ENCODE measurements at regions not wholly inside any gene's neighbourhood (a gene's known extent, or its start where the extent isn't known, plus 50 kb on each side); places are given as distances from the start of the nearest gene placed in this dataset.

DNA sequence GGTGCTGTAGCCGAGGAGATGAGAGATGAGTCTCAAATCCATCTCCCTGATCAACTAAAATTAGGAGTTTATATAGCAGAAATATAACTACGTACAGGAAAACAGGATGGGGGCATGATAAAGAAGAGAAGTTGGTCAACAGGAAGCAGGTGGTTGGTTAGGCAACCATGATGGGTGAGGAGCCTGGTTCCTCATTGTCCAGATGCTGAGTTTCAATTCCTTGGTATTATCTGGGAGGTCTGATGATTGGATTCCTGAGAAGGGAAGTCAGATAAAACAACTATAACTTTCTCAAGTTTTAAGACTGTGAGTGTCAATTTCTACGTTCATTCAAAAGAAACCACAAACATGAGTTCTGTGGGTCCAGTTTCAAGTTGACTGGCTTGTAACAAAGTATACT is 323.9 kb downstream of the MTRR start:
- no peak overlapping the region for H3K27ac Mint-ChIP-seq
- ChIA-PET POLR2A (no interaction called here), CTCF (no interaction called here)
- H3K4me1 Mint-ChIP-seq = no peaks in the 10 kb centered on the region
- Histone ChIP-seq H3K36me3 (ENCODE audit: control insufficient read depth in 2 of 2, extremely low read depth in 1 of 2, insufficient read depth in 1 of 2, low read length in 1 of 2) (no peaks in the 10 kb centered on the region), H3K9me3 (no peaks in the 10 kb centered on the region), H3K27me3 (replicated peaks in 1 of 2; ENCODE audit: control insufficient read depth in 2 of 2, extremely low read depth in 1 of 2, insufficient read depth in 2 of 2, low read length in 1 of 2) (no peaks in the 10 kb centered on the region), H3K4me1 (ENCODE audit: control insufficient read depth in 1 of 2, extremely low read depth in 1 of 2, insufficient read depth in 2 of 2, low read length in 2 of 2) (no peaks in the 10 kb centered on the region), H3K4me3 (ENCODE audit: control insufficient read depth in 1 of 2, extremely low read depth in 1 of 2, low read length in 1 of 2) (no peak overlapping the region), H3K27ac (ENCODE audit: low read length) (no peak overlapping the region)
- no CpG with 5 or more reads among the region's 3 CpGs for WGBS (ENCODE audit: insufficient coverage)
- no peaks in the 10 kb centered on the region for H3K27me3 Mint-ChIP-seq
- peaks cover 4 to 10% (median 9%) of the 10 kb centered on the region in 3 donors for H3K9me3 Mint-ChIP-seq
- DNase-seq (no peak), ATAC-seq (replicated peaks in 1 of 4) (no peak)
- H3K36me3 Mint-ChIP-seq = no peaks in the 10 kb centered on the region
- no peak overlapping the region for H3K4me3 Mint-ChIP-seq

DNA sequence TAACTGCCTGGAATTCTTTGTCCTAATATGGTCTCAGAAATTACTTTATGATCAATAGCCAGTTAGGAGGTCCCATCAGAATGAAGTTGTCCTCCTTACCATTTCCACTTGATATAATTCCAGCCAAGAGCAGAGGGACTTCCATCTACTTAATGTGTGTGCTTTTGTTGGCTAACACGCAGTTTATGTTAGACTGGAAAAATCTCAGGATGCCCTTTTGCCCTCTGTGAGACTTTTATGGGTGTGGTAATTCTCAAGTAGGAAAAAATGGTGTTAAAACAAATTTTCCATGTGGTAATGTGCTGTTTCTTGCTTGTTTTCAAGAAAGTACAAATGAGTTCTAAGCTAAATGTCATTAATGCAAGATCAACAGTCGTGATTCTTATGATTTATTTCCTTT is 327.1 kb downstream of the MTRR start:
- H3K27ac ChIP-seq (ENCODE audit: low read length) = no peak overlapping the region
- ATAC-seq (replicated peaks in 1 of 4) = no peak
- ChIA-PET CTCF (no interaction called here), POLR2A (no interaction called here)
- no peak overlapping the region for H3K4me3 Mint-ChIP-seq
- no peaks in the 10 kb centered on the region for H3K9me3 ChIP-seq
- peaks cover 9 to 10% (median 10%) of the 10 kb centered on the region in 3 donors for H3K9me3 Mint-ChIP-seq
- H3K4me1 Mint-ChIP-seq = no peaks in the 10 kb centered on the region
- no peaks in the 10 kb centered on the region for H3K4me1 ChIP-seq (ENCODE audit: control insufficient read depth in 1 of 2, extremely low read depth in 1 of 2, insufficient read depth in 2 of 2, low read length in 2 of 2)
- no peak overlapping the region for H3K27ac Mint-ChIP-seq
- no peaks in the 10 kb centered on the region for H3K36me3 Mint-ChIP-seq
- H3K27me3 Mint-ChIP-seq = no peaks in the 10 kb centered on the region
- DNase-seq = no peak
- H3K4me3 ChIP-seq (ENCODE audit: control insufficient read depth in 1 of 2, extremely low read depth in 1 of 2, low read length in 1 of 2) = no peak overlapping the region
- no peaks in the 10 kb centered on the region for H3K36me3 ChIP-seq (ENCODE audit: control insufficient read depth in 2 of 2, extremely low read depth in 1 of 2, insufficient read depth in 1 of 2, low read length in 1 of 2)
- no peaks in the 10 kb centered on the region for H3K27me3 ChIP-seq (replicated peaks in 1 of 2; ENCODE audit: control insufficient read depth in 2 of 2, extremely low read depth in 1 of 2, insufficient read depth in 2 of 2, low read length in 1 of 2)
- WGBS (ENCODE audit: insufficient coverage) = no CpG with 5 or more reads among the region's 2 CpGs

DNA sequence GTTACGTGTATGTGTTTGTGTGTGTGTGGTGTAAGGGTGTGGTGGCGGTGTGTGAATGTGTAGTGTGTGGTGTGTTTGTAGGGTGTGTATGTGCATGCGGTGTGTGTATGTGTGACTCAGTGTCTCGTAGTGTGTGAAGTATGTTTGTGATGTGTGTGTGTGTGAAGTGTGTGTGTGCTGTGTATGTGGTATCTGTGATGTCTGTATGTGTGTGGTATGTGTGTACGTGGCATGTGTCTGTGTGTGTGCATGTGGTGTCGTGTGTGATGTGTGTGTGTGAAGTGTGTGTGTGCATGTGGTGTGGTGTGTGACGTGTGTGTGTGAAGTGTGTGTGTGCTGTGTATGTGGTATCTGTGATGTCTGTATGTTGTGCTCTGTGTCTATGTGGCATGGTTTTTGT is 339.4 kb downstream of the MTRR start:
- Mint-ChIP-seq H3K27ac (no peak overlapping the region), H3K4me1 (no peaks in the 10 kb centered on the region), H3K27me3 (no peaks in the 10 kb centered on the region), H3K9me3 (peaks cover 8 to 13% (median 11%) of the 10 kb centered on the region in 3 donors), H3K36me3 (no peaks in the 10 kb centered on the region), H3K4me3 (no peak overlapping the region)
- ChIA-PET POLR2A (no interaction called here), CTCF (no interaction called here)
- H3K4me3 ChIP-seq (ENCODE audit: control insufficient read depth in 1 of 2, extremely low read depth in 1 of 2, low read length in 1 of 2) = no peak overlapping the region
- no peak overlapping the region for H3K27ac ChIP-seq (ENCODE audit: low read length)
- WGBS (ENCODE audit: insufficient coverage) = 92% methylated on average over 7 of the region's 7 CpGs
- no peaks in the 10 kb centered on the region for H3K4me1 ChIP-seq (ENCODE audit: control insufficient read depth in 1 of 2, extremely low read depth in 1 of 2, insufficient read depth in 2 of 2, low read length in 2 of 2)
- no peaks in the 10 kb centered on the region for H3K9me3 ChIP-seq
- ATAC-seq (replicated peaks in 1 of 4) (no peak), DNase-seq (no peak)
- H3K36me3 ChIP-seq (ENCODE audit: control insufficient read depth in 2 of 2, extremely low read depth in 1 of 2, insufficient read depth in 1 of 2, low read length in 1 of 2) = no peaks in the 10 kb centered on the region
- H3K27me3 ChIP-seq (replicated peaks in 1 of 2; ENCODE audit: control insufficient read depth in 2 of 2, extremely low read depth in 1 of 2, insufficient read depth in 2 of 2, low read length in 1 of 2) = no peaks in the 10 kb centered on the region

DNA sequence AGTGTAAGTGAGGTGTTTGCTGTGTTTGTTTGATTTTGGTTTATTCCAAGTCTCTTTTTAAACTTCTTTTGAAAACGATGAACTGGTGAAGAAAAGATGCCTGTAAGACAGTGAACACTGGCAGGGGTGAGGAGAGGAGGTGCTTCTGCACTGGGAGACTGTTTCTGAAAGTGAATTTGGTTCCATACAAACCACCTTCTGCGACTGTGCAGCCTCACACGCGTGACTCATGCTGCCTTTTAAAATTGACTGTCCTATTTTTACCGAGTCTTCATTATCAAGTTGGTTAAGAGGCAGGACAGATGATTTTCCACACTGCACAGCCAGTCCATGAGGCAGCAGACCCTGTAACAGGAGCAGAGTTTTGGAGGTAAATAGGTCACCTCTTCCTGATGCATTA is 340.6 kb downstream of the MTRR start:
- Histone ChIP-seq H3K4me1 (ENCODE audit: control insufficient read depth in 1 of 2, extremely low read depth in 1 of 2, insufficient read depth in 2 of 2, low read length in 2 of 2) (no peaks in the 10 kb centered on the region), H3K9me3 (no peaks in the 10 kb centered on the region), H3K27me3 (replicated peaks in 1 of 2; ENCODE audit: control insufficient read depth in 2 of 2, extremely low read depth in 1 of 2, insufficient read depth in 2 of 2, low read length in 1 of 2) (no peaks in the 10 kb centered on the region), H3K27ac (ENCODE audit: low read length) (no peak overlapping the region), H3K4me3 (ENCODE audit: control insufficient read depth in 1 of 2, extremely low read depth in 1 of 2, low read length in 1 of 2) (no peak overlapping the region), H3K36me3 (ENCODE audit: control insufficient read depth in 2 of 2, extremely low read depth in 1 of 2, insufficient read depth in 1 of 2, low read length in 1 of 2) (no peaks in the 10 kb centered on the region)
- H3K36me3 Mint-ChIP-seq = no peaks in the 10 kb centered on the region
- ChIA-PET POLR2A (no interaction called here), CTCF (no interaction called here)
- ATAC-seq (replicated peaks in 1 of 4) (no peak), DNase-seq (no peak)
- WGBS (ENCODE audit: insufficient coverage) = 85% methylated on average over 5 of the region's 5 CpGs
- no peak overlapping the region for H3K27ac Mint-ChIP-seq
- no peaks in the 10 kb centered on the region for H3K4me1 Mint-ChIP-seq
- H3K27me3 Mint-ChIP-seq = no peaks in the 10 kb centered on the region
- H3K9me3 Mint-ChIP-seq = peaks cover 0 to 5% (median 3%) of the 10 kb centered on the region in 3 donors
- no peak overlapping the region for H3K4me3 Mint-ChIP-seq

DNA sequence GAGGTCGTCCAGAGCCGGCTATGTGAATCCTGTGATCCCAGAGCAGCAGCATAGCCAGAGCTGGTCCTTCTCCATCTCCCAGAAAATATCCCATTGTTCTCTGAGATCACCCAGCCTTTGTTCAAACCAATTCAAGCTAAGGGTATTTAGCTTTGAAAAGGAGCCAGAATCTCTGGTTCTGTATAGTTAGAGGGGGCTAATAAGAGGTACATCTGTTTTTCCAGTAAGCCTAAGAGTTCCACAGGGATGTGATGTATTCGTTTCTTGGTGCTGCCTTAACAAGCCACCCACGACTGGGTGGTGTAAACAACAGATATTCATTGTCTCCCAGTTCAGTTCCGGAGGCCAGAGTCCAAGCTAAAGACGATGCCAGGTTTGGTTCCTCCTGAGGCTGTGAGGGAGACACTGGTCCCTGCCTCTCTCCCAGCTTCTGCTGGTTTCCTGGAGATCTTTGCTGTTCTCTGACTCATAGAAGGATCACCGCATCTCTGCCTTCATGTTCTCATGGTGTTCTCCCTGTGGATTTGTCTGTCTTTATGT is 344.8 kb downstream of the MTRR start:
- no peak overlapping the region for H3K27ac ChIP-seq (ENCODE audit: low read length)
- Mint-ChIP-seq H3K36me3 (no peaks in the 10 kb centered on the region), H3K27me3 (no peaks in the 10 kb centered on the region), H3K4me3 (no peak overlapping the region), H3K9me3 (peaks cover 0 to 2% (median 0%) of the 10 kb centered on the region in 3 donors), H3K4me1 (no peaks in the 10 kb centered on the region), H3K27ac (no peak overlapping the region)
- 45% methylated on average over 5 of the region's 7 CpGs for WGBS (ENCODE audit: insufficient coverage)
- DNase-seq (no peak), ATAC-seq (replicated peaks in 1 of 4) (no peak)
- no peaks in the 10 kb centered on the region for H3K9me3 ChIP-seq
- CTCF ChIA-PET = interaction anchor here in 1 of 2 donors (0.6 kb wide), 1 partner anchor 1283 kb away, joined by 3 read pairs; no protein-coding TSS in a partner anchor
- H3K27me3 ChIP-seq (replicated peaks in 1 of 2; ENCODE audit: control insufficient read depth in 2 of 2, extremely low read depth in 1 of 2, insufficient read depth in 2 of 2, low read length in 1 of 2) = no peaks in the 10 kb centered on the region
- POLR2A ChIA-PET = no interaction called here
- H3K4me3 ChIP-seq (ENCODE audit: control insufficient read depth in 1 of 2, extremely low read depth in 1 of 2, low read length in 1 of 2) = no peak overlapping the region
- no peaks in the 10 kb centered on the region for H3K36me3 ChIP-seq (ENCODE audit: control insufficient read depth in 2 of 2, extremely low read depth in 1 of 2, insufficient read depth in 1 of 2, low read length in 1 of 2)
- H3K4me1 ChIP-seq (ENCODE audit: control insufficient read depth in 1 of 2, extremely low read depth in 1 of 2, insufficient read depth in 2 of 2, low read length in 2 of 2) = no peaks in the 10 kb centered on the region

DNA sequence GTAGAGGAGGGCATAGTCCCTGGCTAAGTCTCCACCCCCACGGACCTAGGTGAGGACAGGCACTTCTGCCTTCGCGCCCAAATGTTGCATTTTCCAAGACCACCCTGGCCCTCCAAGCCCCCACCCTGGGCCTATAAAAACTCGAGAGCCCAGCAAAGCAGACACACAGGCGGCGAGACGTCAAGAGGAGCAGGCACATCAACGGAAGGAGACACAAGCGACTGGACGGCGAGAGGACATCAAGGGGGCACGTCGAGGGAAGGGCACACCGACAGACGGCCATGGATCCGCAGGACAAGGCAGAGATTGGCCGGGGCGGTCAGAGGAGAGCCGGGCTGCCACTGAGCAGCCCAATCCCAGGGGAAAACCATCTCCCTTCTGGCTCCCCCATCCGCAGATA is 348.0 kb downstream of the MTRR start:
- Histone ChIP-seq H3K4me3 (ENCODE audit: control insufficient read depth in 1 of 2, extremely low read depth in 1 of 2, low read length in 1 of 2) (no peak overlapping the region), H3K9me3 (no peaks in the 10 kb centered on the region), H3K4me1 (ENCODE audit: control insufficient read depth in 1 of 2, extremely low read depth in 1 of 2, insufficient read depth in 2 of 2, low read length in 2 of 2) (no peaks in the 10 kb centered on the region), H3K36me3 (ENCODE audit: control insufficient read depth in 2 of 2, extremely low read depth in 1 of 2, insufficient read depth in 1 of 2, low read length in 1 of 2) (no peaks in the 10 kb centered on the region), H3K27me3 (replicated peaks in 1 of 2; ENCODE audit: control insufficient read depth in 2 of 2, extremely low read depth in 1 of 2, insufficient read depth in 2 of 2, low read length in 1 of 2) (peaks cover 0 to 3% of the 10 kb centered on the region in 2 experiments), H3K27ac (ENCODE audit: low read length) (no peak overlapping the region)
- Mint-ChIP-seq H3K27ac (no peak overlapping the region), H3K4me3 (no peak overlapping the region), H3K4me1 (no peaks in the 10 kb centered on the region), H3K9me3 (peaks cover 2 to 10% (median 5%) of the 10 kb centered on the region in 3 donors), H3K36me3 (no peaks in the 10 kb centered on the region), H3K27me3 (no peaks in the 10 kb centered on the region)
- ChIA-PET CTCF (no interaction called here), POLR2A (no interaction called here)
- DNase-seq = no peak
- no peak for ATAC-seq (replicated peaks in 1 of 4)
- WGBS (ENCODE audit: insufficient coverage) = 92% methylated on average over 14 of the region's 20 CpGs

DNA sequence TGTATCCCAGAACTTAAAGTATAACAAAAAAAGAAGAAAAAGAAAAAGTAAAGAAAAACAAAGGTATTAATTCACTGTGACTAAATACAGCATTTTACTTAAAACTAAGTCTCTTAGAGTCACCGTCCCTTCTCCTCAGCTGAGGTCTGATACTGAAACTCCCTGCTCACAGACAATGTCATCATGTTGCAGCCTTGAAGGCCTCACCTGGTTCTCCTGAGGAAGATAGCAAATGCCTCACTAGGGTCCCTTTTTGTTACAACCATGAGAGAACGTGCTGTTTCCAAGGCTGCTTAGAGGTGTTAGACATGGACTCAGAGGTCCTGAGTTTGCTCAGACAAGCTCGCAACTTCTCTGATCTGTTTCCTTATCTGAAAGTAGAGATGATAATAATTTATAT is 357.2 kb downstream of the MTRR start:
- Mint-ChIP-seq H3K27me3 (no peaks in the 10 kb centered on the region), H3K36me3 (no peaks in the 10 kb centered on the region), H3K9me3 (peaks cover 17 to 21% (median 19%) of the 10 kb centered on the region in 3 donors), H3K27ac (no peak overlapping the region), H3K4me1 (no peaks in the 10 kb centered on the region), H3K4me3 (no peak overlapping the region)
- ATAC-seq (replicated peaks in 1 of 4) (no peak), DNase-seq (no peak)
- Histone ChIP-seq H3K36me3 (ENCODE audit: control insufficient read depth in 2 of 2, extremely low read depth in 1 of 2, insufficient read depth in 1 of 2, low read length in 1 of 2) (no peaks in the 10 kb centered on the region), H3K4me3 (ENCODE audit: control insufficient read depth in 1 of 2, extremely low read depth in 1 of 2, low read length in 1 of 2) (no peak overlapping the region), H3K9me3 (no peaks in the 10 kb centered on the region), H3K27ac (ENCODE audit: low read length) (no peak overlapping the region), H3K27me3 (replicated peaks in 1 of 2; ENCODE audit: control insufficient read depth in 2 of 2, extremely low read depth in 1 of 2, insufficient read depth in 2 of 2, low read length in 1 of 2) (no peaks in the 10 kb centered on the region), H3K4me1 (ENCODE audit: control insufficient read depth in 1 of 2, extremely low read depth in 1 of 2, insufficient read depth in 2 of 2, low read length in 2 of 2) (no peaks in the 10 kb centered on the region)
- 100% methylated on average over 1 of the region's 3 CpGs for WGBS (ENCODE audit: insufficient coverage)
- ChIA-PET CTCF (no interaction called here), POLR2A (no interaction called here)
